NCI-H774 (cell line): ENCODE measurements at regions not wholly inside any gene's neighbourhood (a gene's known extent, or its start where the extent isn't known, plus 50 kb on each side); places are given as distances from the start of the nearest gene placed in this dataset.
"Not testable (repeated sequence)": the region's sequence is repeated elsewhere in the genome, so short reads cannot be mapped to it uniquely, and the experiment has no call there.

Experiments used
- DNase-seq: peaks from one replicate; lab custom pipeline; 2025; lab: John Stamatoyannopoulos, UW

DNA sequence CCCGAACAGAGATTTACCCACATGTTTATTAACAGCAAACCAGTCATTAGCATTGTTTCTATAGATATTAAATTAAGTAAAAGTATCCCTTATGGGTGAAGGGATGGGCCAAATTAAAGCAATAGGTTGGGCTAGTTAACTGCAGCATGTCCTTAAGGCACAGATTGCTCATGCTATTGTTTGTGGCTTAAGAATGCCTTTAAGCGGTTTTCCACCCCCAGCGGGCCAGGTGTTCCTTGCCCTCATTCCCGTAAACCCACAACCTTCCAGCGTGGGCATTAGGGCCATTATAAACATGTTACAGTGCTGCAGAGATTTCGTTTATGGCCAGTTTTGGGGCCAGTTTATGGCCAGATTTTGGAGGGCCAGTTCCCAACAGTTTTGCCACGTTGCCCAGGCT is 245.3 kb upstream of the PROK2 start:
- not testable (repeated sequence) for DNase-seq

DNA sequence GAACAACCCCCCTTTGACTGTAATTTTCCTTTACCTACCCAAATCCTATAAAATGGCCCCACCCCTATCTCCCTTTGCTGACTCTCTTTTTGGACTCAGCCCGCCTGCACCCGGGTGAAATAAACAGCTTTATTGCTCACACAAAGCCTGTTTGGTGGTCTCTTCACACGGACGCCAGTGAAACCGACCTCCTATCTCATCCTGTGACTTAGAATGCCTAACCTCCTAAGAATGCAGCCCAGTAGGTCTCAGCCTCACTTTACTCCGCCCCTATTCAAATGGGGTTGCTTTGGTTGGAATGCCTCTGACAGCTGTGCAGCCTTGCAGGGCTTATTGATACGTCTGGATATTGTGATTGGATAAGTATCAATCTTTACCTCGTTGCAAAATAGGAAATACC is 243.8 kb upstream of the PROK2 start:
- DNase-seq = not testable (repeated sequence)

- not testable (repeated sequence) for DNase-seq
Observed at GRCh38 chr3:72028307-72028706, 243.4 kb upstream of the PROK2 start.

GRCh38 chr3:72027728-72028127 is 242.8 kb upstream of the PROK2 start:
- DNase-seq = not testable (repeated sequence)

GRCh38 chr3:72022027-72022426 is 237.1 kb upstream of the PROK2 start:
- DNase-seq = no peak

- DNase-seq = no peak
Observed at GRCh38 chr3:72021531-72021930, 236.6 kb upstream of the PROK2 start.

GRCh38 chr3:72018343-72018984 is 233.5 kb upstream of the PROK2 start:
- no peak for DNase-seq

GRCh38 chr3:72017935-72018334 is 233.0 kb upstream of the PROK2 start:
- no peak for DNase-seq

DNA sequence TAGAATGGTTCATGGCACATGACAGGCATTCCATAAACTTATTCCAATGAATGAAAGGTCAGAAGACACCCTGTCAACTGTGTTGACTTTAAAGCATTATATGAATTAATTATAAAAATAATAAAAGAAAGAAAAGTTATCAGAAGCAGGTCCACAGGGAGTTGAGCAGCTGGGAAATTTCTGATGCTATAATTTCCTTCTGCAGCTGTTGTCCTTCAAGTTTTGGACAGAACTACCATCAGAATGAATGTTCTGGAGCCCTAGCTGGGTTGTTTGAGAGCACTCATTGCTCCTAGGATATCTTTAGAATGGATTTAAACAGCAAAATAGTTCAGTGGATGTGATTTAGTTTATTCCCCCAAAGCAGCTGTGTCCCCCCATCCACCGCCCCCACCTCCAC is 232.4 kb upstream of the PROK2 start:
- DNase-seq = no peak

GRCh38 chr3:72015463-72015862 is 230.5 kb upstream of the PROK2 start:
- no peak for DNase-seq

DNA sequence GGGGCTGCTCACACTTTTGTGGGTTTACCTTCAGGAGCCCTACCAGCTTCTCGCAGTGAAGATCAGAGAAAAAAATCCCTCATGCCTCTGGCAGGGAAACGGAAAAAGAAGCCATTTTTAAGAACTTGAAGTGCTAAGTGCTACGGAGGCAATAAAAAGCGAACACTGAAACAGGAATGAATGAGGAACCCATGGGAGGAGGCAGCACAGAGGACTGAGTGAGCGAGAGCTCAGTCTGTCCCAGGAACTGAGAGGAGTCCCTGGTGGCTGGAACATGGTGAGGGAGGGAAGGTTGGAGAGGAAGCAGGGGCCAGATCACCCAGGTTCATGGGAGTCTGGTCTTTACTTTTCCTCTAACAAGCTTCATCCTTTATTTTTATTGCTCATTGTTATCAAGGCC is 228.1 kb upstream of the PROK2 start:
- DNase-seq = no peak

- no peak for DNase-seq
Observed at GRCh38 chr3:72012363-72012762, 227.4 kb upstream of the PROK2 start.

DNA sequence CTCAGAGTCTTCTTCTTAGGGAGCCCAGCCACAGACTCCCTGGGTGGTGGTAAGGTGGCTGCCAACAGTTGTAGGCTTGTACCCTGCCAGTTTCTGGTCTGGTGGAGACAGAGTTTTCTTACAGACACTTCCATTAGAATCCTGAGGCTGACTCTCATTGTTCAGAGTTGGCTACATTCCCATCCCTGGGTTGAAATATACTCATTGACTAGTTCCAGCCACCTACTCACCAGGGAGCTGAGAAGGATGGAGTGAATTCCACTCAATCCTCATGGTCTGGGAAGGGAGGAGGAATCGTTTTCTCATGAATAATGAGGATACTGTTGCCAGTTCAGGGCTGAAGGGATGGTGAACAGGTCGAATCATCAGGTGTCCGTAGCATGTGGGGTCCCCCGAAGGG is 226.5 kb upstream of the PROK2 start:
- no peak for DNase-seq

- no peak for DNase-seq
Observed at GRCh38 chr3:72009851-72010443, 225.0 kb upstream of the PROK2 start.

DNA sequence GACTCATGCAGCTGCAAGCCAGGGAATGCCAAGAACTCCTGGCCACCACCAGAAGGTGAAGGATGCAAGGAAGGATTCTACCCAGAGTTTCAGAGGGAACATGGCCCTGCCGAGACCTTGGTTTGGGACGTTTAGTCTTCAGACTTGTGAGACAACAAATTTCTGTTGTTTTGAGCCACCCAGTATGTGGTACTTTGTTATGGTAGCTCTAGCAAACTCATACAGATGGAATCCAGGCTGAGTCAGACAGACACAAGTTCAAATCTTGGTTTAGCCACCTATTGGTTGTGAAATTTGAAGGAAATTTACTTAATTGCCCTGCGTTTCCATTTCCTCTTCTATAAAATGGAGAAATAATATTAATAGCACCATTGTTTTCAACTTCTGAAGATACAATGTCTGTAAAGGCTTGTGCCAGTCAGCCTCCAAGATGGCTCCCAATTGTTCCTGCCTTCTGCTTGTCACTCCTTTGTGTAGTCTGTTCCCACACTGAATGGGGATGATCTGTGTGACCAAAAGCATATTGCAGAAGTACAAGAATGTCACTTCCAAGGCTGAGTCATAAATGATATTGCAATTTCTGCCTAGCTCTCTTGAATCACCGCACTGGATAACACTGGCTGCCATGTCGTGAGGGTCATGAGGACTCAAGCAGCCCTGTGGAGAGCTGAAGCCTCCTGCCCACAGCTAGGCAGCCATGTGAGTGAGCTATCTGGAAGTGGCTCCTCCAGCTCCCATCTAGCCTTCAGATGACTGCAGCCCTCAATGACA is 223.5 kb upstream of the PROK2 start:
- no peak for DNase-seq

DNA sequence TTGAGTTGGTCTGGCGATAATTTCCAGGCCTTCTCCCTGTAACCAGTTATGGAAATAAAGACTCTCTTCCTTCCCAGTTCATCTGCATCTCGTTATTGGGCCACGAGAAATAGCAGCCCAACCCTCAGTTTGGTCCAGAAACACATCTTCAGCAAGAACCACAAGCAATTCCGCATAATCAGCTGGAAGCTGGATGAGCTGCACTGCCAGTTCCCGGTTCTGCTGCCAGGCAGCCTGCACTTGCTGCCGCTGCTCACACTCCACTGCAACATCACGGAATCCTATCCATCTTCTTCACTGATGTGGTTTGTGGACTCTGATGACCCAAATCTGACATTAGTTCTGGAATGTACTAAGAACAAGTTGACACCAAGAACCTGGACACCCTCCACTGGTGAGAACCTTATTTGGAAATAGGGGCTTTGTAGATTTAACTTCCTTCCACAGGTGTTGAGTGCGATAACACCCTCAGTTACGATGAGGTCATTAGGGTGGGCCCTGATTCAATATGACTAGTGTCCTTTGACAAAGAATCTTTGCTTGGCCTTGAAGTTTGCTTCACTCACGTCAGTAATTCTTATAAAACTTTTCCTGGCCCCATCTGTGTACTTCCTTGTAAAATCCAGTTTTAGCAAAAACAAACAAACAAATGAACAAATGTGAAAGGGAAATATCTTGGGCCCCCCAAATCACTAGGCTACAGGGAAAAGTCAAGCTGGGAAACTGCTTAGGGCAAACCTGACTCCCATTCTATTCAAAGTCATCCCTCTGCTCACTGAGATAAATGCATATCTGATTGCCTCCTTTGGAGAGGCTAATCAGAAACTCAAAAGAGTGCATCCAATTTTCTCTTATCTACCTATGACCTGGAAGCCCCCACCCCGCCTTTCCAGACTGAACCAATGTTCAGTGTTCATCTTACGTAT is 221.9 kb upstream of the PROK2 start:
- no peak for DNase-seq

GRCh38 chr3:72004749-72005292 is 219.9 kb upstream of the PROK2 start:
- DNase-seq = no peak

DNA sequence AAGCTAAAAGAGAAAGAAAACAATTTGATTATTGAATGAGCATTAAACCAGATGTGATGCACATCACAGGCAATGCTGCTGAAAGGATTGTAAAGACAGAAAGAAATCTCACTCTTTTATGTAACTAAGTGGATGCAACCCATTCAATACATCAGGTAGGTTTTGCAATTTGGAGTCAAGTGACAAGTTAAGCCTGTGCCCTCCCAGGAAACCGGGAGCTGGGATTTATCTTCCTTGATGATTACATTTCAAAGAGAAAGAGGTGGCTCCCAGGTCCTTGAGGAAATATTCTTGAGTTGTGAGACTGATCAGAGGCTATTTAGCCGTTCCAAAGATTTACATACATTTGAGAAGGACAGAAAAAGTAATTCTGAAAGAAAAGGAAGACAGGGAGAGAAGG is 219.0 kb upstream of the PROK2 start:
- DNase-seq = no peak

DNA sequence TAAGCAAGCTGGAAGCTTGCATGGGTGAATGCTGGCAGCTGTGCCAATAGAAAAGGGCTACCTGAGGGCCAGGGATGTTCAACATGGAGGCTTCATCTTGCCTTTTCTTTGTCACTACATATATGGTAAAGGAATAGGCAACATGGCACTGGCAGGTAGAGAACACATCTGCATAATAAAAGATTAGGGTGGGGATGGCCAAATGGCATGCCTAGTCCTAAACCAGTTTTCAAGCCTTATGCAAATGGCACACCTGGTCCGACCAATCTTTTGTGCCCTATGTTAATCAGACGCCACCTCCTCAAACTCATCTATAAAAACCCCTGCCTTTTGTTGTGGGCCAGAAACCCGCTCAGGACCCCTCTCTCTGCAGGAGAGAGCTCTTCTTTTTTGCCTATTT is 216.8 kb upstream of the PROK2 start:
- no peak for DNase-seq

GRCh38 chr3:71998995-71999673 is 214.2 kb upstream of the PROK2 start:
- no peak for DNase-seq

DNA sequence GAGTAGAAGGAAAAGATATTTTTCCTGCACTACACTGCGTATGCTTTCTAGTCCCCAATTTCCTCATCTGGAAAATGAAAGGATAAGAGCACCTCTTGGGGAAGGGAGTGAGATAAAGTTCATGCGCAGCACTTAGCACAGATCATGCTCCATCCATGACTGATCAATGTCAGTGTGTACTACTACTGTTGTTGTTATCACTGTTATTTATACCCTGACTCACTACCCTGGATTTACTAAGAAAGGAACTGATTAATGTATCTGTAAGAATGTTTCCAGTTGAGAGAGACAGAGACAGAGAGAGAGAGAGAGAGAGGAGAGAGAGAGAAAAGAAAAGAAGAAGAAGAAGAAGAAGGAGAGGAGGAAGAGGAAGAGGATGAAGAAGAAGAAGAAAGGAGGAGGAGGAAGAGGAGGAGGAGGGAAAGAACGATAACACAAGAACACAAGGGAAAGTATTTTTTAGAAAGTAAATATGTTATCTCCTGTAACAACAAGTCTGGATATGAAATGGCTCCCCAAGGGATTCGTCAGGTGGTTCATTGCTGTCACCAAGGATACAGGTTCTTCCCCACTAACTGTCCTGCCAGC is 212.2 kb upstream of the PROK2 start:
- no peak for DNase-seq
